Breast epithelium (tissue), 4 donors: ENCODE measurements at regions not wholly inside any gene's neighbourhood (a gene's known extent, or its start where the extent isn't known, plus 50 kb on each side); places are given as distances from the start of the nearest gene placed in this dataset.

Experiments
- DNase-seq, 2 donors: peaks; one replicate each; pipeline ENCODE4 v3.0.0-alpha.2; 2019; ENCODE audit warnings: low spot score in 2 of 2
- H3K27ac ChIP-seq, 2 donors: fragments of 200-600 bp; sonication (generic) in 1 of 2; one replicate each; pipeline ENCODE4 v1.5.1; 2016 to 2019; ENCODE audit warnings: mild to moderate bottlenecking in 1 of 2
- H3K27me3 ChIP-seq, 2 donors: fragments of 200-600 bp; sonication (generic) in 1 of 2; one replicate each; pipeline versions ENCODE4 v1.5.1 to v1.6.0; 2017 to 2019; ENCODE audit warnings: control low read depth in 1 of 2, mild to moderate bottlenecking in 1 of 2
- H3K36me3 ChIP-seq: fragments of 200-600 bp; one replicate; pipeline ENCODE4 v1.5.1; 2019
- H3K4me1 ChIP-seq, 2 donors: fragments of 200-600 bp; sonication (generic); one replicate each; pipeline ENCODE4 v1.5.1; 2016 to 2019; ENCODE audit warnings: control low read depth in 1 of 2
- H3K4me3 ChIP-seq, 3 donors: fragments of 200-600 bp; sonication (generic); 1 replicate in 2 of 3; 2 replicates in 1 of 3; pipeline ENCODE4 v1.5.1; 2016 to 2019; ENCODE audit warnings: mild to moderate bottlenecking in 3 of 3, moderate library complexity in 2 of 3
- H3K9me3 ChIP-seq, 2 donors: fragments of 200-600 bp; sonication (generic) in 1 of 2; one replicate each; pipeline ENCODE4 v1.5.1; 2016 to 2019; ENCODE audit warnings: control low read depth in 1 of 2
- POLR2A ChIP-seq: fragments of 450-650 bp; IDR thresholded peaks from one replicate; pipeline ENCODE4 v1.6.1; 2016; ENCODE audit warnings: antibody characterized with exemption, mild to moderate bottlenecking, moderate library complexity
- POLR2AphosphoS5 ChIP-seq, 3 donors: sonication (generic); formaldehyde crosslinking; IDR thresholded peaks; one replicate each; pipeline ENCODE4 v1.6.1; 2017; ENCODE audit warnings: antibody characterized with exemption in 3 of 3
- intact Hi-C: fragments of 100-400 bp; cut with DNase I; formaldehyde crosslinking; loops from one replicate; pipeline ENCODE4 v1.15.1; 2023; ENCODE audit warnings: low total_unique reads
- TF ChIP-seq, protein P1 (sequence below), 3 donors: fragments of 450-650 bp; IDR thresholded peaks; one replicate each; pipeline ENCODE4 v1.5.1; 2016 to 2017; ENCODE audit warnings: antibody characterized with exemption in 3 of 3, mild to moderate bottlenecking in 3 of 3, moderate library complexity in 3 of 3

DNA sequence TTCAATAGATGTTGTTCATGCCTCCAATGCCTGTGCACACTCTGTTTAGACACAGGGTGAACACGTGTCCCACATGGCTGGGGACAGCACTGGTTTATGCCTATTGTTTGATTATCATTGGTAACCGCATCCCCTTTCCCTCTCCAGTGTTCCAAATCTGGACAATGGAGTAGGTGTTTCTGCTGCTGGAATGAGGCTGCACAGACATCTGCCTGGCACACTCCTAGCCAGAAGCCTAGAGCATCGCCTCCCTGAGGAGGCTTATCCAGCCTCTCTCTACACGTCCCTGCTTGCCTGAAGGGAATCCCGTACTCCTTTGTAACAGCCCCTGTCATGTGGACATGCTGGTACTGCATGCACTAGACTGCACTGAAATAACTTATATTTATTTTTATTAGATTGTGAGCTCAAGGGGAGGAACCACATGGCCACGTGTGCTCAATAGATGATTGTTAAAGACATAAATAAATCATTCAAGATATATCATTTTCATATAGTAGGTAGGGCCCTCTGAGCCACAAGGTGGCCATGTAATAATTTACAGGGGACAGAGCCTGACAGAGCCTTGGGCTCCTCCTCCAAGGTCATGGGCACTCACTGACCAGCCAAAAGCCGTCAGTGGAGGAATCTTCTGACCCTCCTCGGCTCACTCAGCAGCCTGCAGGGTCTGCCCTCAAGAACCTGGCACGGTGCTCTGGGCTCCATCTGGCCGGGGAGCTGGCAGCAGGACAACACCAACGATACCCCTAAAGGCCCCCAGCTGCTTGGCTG, 310.9 kb upstream of the ZNF32 start:
- H3K27ac ChIP-seq = no peak overlapping the region
- no peaks in the 10 kb centered on the region for H3K9me3 ChIP-seq
- TF ChIP-seq POLR2AphosphoS5 (IDR thresholded peaks at IDR 0.05) = no peak
- TF ChIP-seq, protein P1, sequence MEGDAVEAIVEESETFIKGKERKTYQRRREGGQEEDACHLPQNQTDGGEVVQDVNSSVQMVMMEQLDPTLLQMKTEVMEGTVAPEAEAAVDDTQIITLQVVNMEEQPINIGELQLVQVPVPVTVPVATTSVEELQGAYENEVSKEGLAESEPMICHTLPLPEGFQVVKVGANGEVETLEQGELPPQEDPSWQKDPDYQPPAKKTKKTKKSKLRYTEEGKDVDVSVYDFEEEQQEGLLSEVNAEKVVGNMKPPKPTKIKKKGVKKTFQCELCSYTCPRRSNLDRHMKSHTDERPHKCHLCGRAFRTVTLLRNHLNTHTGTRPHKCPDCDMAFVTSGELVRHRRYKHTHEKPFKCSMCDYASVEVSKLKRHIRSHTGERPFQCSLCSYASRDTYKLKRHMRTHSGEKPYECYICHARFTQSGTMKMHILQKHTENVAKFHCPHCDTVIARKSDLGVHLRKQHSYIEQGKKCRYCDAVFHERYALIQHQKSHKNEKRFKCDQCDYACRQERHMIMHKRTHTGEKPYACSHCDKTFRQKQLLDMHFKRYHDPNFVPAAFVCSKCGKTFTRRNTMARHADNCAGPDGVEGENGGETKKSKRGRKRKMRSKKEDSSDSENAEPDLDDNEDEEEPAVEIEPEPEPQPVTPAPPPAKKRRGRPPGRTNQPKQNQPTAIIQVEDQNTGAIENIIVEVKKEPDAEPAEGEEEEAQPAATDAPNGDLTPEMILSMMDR (IDR thresholded peaks at IDR 0.05) = no peak
- TF ChIP-seq POLR2A = no peak
- intact Hi-C loops = no loop called here
- DNase-seq = no peak
- no peak overlapping the region for H3K4me3 ChIP-seq
- no peaks in the 10 kb centered on the region for H3K36me3 ChIP-seq
- H3K4me1 ChIP-seq = no peaks in the 10 kb centered on the region
- H3K27me3 ChIP-seq = no peaks in the 10 kb centered on the region

DNA sequence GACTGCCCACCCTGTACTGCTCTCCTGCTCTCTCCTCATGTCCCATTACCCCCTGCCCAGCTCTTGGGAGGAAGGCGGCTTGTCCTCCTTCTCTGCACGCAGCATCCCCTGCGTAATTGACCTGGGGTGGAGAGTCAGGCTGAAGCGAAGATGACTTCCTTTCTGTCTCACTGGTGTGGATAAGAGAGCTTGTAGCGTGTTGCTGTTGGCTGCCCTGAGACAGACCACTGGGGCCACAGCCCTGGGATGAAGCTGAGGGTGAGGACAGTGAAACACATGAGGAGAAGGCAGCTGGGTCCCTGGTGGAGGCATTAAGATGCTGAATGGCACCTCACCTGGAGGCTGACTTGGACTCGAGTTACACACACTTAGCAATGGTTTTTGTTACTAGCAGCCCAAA, 310.3 kb upstream of the ZNF32 start:
- no peak overlapping the region for H3K4me3 ChIP-seq
- TF ChIP-seq, protein P1 (IDR thresholded peaks at IDR 0.05) = no peak
- TF ChIP-seq POLR2A = no peak
- no peak for TF ChIP-seq POLR2AphosphoS5 (IDR thresholded peaks at IDR 0.05)
- intact Hi-C loops = no loop called here
- H3K9me3 ChIP-seq = no peaks in the 10 kb centered on the region
- no peaks in the 10 kb centered on the region for H3K36me3 ChIP-seq
- H3K4me1 ChIP-seq = no peaks in the 10 kb centered on the region
- no peak for DNase-seq
- H3K27ac ChIP-seq = no peak overlapping the region
- H3K27me3 ChIP-seq = no peaks in the 10 kb centered on the region

- TF ChIP-seq POLR2AphosphoS5 (IDR thresholded peaks at IDR 0.05) (no peak), POLR2A (no peak)
- TF ChIP-seq, protein P1 (IDR thresholded peaks at IDR 0.05) = no peak
- H3K4me3 ChIP-seq = no peak overlapping the region
- H3K4me1 ChIP-seq = no peaks in the 10 kb centered on the region
- no peaks in the 10 kb centered on the region for H3K36me3 ChIP-seq
- intact Hi-C loops = no loop called here
- DNase-seq = no peak
- H3K27ac ChIP-seq = no peak overlapping the region
- no peaks in the 10 kb centered on the region for H3K27me3 ChIP-seq
- peaks cover 0 to 3% of the 10 kb centered on the region in 2 donors for H3K9me3 ChIP-seq
These were observed 309.4 kb upstream of the ZNF32 start for GRCh38 chr10:43958071-43958432.

DNA sequence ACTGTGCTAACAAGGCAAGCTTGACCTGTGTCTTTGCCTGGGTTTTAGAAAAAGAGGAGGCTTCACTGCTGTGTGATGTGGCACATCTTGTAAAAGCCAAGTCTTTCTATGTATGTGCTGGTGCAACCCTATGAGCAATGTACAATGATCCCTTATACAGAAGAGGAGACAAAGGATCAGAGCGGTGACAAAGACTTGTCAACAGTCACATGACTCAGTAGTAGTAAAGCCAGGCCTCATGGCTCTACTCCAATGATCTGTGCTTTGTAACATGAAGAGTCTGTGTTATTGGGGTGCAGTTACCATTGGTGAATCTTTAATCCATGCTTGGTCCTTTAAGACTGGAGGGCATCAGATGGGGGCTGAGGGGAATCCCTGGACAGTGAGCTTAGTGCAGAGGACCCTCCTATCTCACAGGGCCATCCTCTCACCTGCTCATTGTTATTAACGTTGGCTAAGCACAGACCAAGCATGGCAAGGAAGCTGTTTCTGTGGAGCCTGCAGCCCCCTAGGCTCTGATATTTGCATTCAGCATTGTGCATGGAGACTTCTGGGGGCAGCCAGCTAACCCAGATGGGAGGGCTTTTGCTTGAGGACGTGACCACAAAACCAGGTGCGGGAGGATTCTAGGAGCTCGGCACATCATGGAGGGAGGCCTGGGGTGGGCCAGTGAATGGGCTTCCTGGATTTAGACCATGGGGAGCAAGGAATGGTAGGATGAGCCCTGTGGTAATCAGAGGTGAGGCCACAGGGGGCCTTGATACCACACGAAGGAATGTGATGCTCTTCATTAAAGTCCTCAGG, 308.8 kb upstream of the ZNF32 start:
- Histone ChIP-seq H3K4me3 (no peak overlapping the region), H3K4me1 (no peaks in the 10 kb centered on the region), H3K9me3 (peaks cover 0 to 8% of the 10 kb centered on the region in 2 donors), H3K36me3 (no peaks in the 10 kb centered on the region), H3K27ac (no peak overlapping the region), H3K27me3 (no peaks in the 10 kb centered on the region)
- intact Hi-C loops = no loop called here
- DNase-seq = no peak
- no peak for TF ChIP-seq POLR2A
- no peak for TF ChIP-seq POLR2AphosphoS5 (IDR thresholded peaks at IDR 0.05)

DNA sequence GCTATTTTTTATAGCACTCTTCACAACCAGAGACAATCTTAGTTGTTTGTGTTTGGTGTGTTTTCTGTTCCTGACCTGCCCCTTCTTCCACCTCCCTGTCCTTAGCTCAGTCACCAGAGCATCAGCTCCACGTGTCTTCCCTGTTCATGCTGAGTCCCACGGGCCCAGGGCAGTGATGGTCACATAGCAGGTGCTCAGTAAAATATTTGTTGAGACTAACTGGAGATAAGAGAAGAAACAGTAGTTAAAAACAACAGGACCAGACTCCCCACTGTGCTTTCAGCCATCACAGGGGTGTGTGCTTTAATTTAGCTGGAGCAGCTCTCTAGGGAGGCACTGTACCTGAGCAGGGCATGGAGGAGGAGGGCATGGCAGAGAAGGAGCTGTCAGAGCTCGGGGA, 307.3 kb upstream of the ZNF32 start:
- Histone ChIP-seq H3K36me3 (no peaks in the 10 kb centered on the region), H3K27me3 (no peaks in the 10 kb centered on the region), H3K27ac (no peak overlapping the region), H3K4me3 (no peak overlapping the region), H3K9me3 (peaks cover 0 to 8% of the 10 kb centered on the region in 2 donors), H3K4me1 (no peaks in the 10 kb centered on the region)
- TF ChIP-seq POLR2A (no peak), POLR2AphosphoS5 (IDR thresholded peaks at IDR 0.05) (no peak)
- TF ChIP-seq, protein P1 (IDR thresholded peaks at IDR 0.05) = no peak
- intact Hi-C loops = no loop called here
- DNase-seq = no peak
